AML-193 (cell line): ENCODE measurements at regions not wholly inside any gene's neighbourhood (a gene's known extent, or its start where the extent isn't known, plus 50 kb on each side); places are given as distances from the start of the nearest gene placed in this dataset.

Source experiments
- DNase-seq, 2 experiments: peaks; one replicate each; lab custom pipeline; 2025; lab: John Stamatoyannopoulos, UW

DNA sequence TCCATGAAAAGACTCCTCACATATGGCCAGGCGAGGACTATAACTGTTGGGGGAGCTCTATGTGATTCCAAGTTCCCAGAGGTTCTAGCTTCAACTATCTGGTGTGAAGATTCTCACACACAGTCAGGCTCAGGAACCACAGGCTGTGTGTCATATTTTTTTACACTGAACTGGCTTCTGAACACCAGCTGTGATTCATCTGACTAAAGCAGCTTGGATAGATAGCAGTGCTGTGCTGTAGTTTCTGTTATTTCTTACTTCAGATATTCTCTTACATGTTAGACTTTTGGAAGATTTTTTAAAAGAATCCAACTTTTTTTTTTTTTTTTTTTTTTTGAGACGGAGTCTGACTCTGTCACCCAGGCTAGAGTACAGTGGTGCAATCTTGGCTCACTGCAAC, 140.7 kb upstream of the MCHR2 start:
- no peak for DNase-seq

GRCh38 chr6:100134297-100134696, 140.3 kb upstream of the MCHR2 start:
- no peak for DNase-seq

- DNase-seq = no peak
Observed at GRCh38 chr6:100132005-100132404, 138.0 kb upstream of the MCHR2 start.

DNA sequence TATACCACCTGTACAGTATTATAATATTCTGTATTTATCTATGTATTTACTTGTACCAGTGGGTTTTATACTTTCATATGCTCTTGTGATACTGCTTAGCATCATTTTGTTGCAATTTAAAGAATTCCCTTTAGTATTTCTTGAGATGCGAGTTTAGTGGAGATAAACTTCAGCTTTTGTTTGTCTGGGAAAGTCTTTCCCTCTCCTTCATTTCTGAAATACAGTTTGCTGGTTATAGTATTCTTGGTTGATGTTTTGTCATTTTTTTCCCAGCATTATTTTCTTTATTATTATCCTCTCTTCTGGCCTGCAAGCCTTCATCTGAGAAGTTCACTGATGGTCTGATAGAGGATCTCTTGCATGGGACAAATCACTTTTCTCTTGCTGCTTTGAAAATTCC, 136.6 kb upstream of the MCHR2 start:
- DNase-seq = no peak

DNA sequence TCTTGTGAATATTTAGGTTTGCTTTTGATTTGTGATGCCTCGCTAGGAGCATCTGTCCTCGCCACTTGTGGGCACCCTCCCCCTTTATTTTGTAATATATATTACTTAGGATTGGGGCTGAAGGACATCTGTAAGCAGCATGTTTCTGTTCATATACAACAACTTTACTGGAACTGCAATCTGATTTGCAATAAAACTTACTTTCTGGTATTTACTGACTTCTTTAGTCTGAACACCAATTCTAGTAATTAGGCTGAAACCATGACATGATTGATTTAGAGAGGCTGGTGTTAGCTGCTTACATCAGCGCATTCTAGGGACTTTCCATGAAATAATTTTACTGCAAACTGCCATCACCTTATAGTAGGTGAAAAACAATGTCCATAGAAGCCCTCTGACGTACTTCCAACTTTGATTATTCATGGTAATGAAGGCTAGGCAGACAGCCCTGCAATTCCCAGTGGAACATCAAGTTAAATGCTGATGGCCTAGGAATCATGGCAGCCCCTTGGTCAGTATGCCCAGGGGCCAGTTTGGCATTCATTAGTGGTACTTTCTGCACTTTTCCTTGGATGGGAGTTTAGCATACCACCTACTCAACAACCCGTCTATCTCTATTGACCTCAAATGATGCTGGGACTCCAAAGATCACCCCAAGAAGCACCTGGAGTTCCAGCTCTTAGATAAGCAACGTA, 132.9 kb upstream of the MCHR2 start:
- DNase-seq = no peak

DNA sequence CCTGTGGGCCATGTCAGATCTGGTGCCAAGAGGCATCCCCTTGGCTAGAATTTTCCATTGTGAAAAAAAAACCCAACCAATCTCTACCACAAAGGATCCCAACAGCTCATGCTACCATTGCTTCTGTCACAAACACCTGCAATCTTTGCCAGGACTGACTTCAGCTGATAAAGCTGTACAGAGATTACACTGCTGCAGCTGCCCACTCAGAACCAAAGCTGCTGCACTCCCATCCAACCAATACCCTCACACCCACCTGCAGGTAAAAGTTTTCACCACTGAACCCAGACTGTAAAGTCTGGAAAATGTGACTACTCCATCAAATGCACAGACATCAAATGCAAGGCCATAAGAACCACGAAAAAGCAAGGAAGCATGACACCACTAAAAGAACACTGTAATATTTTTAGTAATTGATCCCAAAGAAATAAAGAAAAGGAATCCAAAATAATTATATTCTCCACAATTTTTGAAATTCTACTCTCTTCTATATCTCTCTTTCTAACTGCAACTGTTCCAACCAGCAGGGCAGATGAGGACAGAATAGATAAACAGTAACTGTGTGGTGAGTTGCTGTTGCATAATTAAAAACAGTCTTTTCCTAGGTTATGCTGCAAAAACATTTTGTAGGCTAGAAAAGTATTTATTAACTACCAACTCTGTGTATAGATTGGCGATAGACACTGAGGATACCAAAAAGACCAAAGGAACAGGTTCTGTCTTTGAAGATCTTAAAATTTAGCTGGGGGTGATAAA, 128.0 kb upstream of the MCHR2 start:
- no peak for DNase-seq

GRCh38 chr6:100119261-100119660, 125.2 kb upstream of the MCHR2 start:
- no peak for DNase-seq

DNA sequence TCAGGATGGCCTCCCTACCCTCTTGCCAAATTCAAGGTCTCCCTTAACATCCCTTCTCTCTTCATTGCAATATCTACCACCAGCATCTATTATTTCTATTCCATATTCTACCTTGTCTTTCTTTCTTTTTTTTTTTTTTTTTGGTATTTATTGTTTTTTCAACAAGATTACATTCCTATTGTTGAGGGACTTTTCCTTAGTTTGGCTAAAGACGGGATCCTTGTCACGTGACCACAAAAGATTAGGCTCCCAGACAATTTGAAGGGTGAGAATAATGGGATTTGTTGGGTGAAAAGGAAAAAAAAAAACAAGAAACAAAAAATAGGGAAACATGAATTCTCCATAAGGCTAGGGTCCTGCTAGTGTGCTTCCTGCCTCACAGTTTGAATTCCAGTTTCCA, 124.3 kb upstream of the MCHR2 start:
- DNase-seq = no peak

- DNase-seq = no peak
Observed at GRCh38 chr6:100117680-100118079, 123.7 kb upstream of the MCHR2 start.

GRCh38 chr6:100116411-100117194, 122.6 kb upstream of the MCHR2 start:
- peak; percentile 78 for DNase-seq

- no peak for DNase-seq
Observed at GRCh38 chr6:100115407-100116101, 121.5 kb upstream of the MCHR2 start.

DNA sequence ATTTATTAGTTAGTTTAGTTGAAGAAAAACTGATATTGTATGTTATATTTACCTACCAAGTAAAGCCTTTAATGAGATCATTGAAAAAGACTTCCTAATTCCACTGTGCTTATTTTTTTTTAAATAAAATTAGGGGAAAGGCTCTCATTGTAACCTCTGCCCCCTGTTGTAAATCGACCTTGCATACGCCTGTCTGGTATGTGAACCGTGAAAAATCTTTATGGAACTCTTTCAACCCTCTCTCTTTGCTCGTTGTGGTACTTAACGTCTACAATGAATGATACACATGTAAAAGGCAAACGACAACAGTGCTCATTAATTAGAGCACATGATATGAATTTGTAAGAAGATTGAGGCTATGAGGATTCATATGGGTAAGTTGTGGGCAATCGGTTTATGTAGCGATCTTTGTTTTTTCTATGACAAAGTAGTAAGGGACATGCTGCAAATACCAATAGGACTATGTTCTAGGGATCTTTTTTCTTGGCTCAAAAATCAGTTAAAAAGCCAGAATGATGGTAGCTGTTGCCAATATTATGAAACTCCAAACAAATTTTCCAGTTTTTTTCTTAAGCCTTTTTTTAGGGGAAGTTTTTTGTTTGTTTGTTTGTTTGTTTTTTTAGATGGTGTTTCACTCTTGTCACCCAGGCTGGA, 119.0 kb upstream of the MCHR2 start:
- DNase-seq = no peak

GRCh38 chr6:100105919-100106529, 112.0 kb upstream of the MCHR2 start:
- DNase-seq = no peak

GRCh38 chr6:100105138-100105537, 111.1 kb upstream of the MCHR2 start:
- no peak for DNase-seq

DNA sequence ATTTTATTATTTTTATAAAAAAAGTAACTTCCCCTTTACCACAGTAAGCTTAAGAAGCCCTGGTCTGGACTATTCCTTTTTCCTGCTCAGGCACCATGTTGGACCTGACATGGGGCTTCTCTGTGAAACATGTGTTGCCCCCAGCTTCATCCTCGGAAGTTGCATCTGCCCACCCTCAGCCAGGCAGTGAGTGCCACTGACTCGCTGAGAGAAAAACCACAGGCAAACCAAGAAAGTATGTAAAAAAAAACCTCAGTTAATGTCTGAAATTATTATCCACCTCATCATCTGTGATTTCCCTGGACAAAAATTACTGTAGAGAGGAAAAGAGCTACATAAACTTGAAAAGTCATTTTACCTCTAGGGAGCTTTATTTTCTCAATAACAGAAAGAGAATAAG, 109.9 kb upstream of the MCHR2 start:
- no peak for DNase-seq

DNA sequence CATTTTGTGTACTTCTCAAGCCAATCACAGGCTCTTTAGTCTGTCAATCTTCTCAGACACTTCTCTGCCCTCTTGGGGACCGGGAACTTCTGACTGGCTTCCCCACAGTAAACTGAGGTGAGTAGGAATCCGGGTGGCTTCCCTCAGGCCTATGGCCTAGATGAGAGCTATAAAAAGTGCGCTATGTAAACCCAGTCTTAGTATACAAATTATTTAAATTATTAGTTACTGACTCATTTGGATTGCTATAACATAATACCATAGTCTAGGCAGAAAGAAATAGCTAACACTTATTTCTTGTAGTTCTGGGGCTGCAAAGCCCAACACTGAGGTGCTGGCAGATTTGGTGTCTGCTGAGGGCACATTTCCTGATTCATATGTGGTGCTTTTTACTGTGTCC, 109.2 kb upstream of the MCHR2 start:
- no peak for DNase-seq

- no peak for DNase-seq
Observed at GRCh38 chr6:100101644-100102043, 107.6 kb upstream of the MCHR2 start.

DNA sequence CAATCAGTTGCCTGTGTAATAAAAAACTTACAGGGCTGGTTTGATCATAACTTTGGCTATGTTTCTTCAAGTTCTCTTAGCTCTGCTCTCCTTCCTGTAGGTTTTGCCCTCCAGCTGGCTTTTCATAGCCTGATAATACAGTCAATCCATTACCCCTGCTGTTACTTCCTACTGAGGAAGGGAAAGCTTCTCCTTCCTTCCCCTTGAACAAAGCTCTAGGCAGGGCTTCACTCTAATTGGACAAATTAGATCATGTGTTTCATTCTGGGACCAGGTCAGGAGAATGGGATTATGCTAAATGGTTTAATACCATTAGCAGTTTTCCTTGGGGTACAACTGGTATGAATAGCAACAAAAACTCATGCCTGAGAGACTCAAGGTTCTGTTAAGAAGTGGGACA, 106.8 kb upstream of the MCHR2 start:
- no peak for DNase-seq

- peak; percentile 50 to 53 for DNase-seq
Observed at GRCh38 chr6:100099189-100100074, 105.4 kb upstream of the MCHR2 start.

DNA sequence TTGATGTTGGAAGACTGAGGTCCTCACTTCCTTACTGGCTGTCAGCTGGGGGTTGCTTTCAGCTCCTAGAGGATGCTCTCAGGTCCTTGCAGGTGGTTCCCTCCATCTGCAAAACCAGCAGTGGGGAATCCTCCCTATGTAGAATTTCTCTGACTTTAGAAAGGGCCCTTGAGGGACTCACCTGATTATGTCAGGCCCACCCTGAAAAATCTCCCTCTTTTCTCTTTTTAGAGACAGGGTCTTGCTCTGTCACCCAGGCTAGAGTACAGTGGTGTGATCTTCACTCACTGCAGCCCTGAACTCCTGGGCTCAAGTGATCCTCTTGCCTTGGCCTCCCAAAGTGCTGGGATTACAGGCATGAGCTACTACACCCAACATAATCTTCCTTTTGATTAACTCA, 102.9 kb upstream of the MCHR2 start:
- no peak for DNase-seq
